Testis (tissue), 2 donors: ENCODE measurements at regions not wholly inside any gene's neighbourhood (a gene's known extent, or its start where the extent isn't known, plus 50 kb on each side); places are given as distances from the start of the nearest gene placed in this dataset.

ENCODE experiments used
- DNase-seq: peaks from one replicate; pipeline ENCODE4 v3.0.0-alpha.2; 2019
- H3K27ac ChIP-seq, 2 donors: fragments of 200-600 bp; sonication (generic); one replicate each; pipeline ENCODE4 v1.5.1; 2019
- H3K27me3 ChIP-seq: fragments of 200-600 bp; sonication (generic); one replicate; pipeline ENCODE4 v1.5.1; 2019
- H3K36me3 ChIP-seq: fragments of 200-600 bp; sonication (generic); one replicate; pipeline ENCODE4 v1.5.1; 2017; ENCODE audit warnings: low read depth; ENCODE audit errors: missing control alignments
- H3K4me1 ChIP-seq: fragments of 200-600 bp; sonication (generic); one replicate; pipeline ENCODE4 v1.5.1; 2019
- H3K4me3 ChIP-seq, 2 donors: fragments of 200-600 bp; sonication (generic); one replicate each; pipeline ENCODE4 v1.5.1; 2017 to 2019
- H3K9me3 ChIP-seq: fragments of 200-600 bp; sonication (generic); one replicate; pipeline ENCODE4 v1.5.1; 2017
- CTCF ChIP-seq, 3 experiments: fragments of 450-650 bp in 2 of 3; fragments of 200-600 bp in 1 of 3; sonication (generic) in 1 of 3; IDR thresholded peaks; one replicate each; pipeline ENCODE4 v1.5.1; 2016 to 2019; ENCODE audit warnings: antibody characterized with exemption in 3 of 3, mild to moderate bottlenecking in 2 of 3, moderate library complexity in 1 of 3
- POLR2A ChIP-seq: fragments of 450-650 bp; IDR thresholded peaks from one replicate; pipeline ENCODE4 v1.6.1; 2017; ENCODE audit warnings: antibody characterized with exemption, mild to moderate bottlenecking, moderate library complexity
- WGBS, 2 donors: methylation state at CpG; one replicate each; pipeline ENCODE4 v1.1.5; 2018; 5-methylcytosine and 5-hydroxymethylcytosine counted together
- intact Hi-C: fragments of 100-400 bp; cut with DNase I; formaldehyde crosslinking; loops from one replicate; pipeline ENCODE4 v1.15.1; 2023; ENCODE audit warnings: low total_unique reads

DNA sequence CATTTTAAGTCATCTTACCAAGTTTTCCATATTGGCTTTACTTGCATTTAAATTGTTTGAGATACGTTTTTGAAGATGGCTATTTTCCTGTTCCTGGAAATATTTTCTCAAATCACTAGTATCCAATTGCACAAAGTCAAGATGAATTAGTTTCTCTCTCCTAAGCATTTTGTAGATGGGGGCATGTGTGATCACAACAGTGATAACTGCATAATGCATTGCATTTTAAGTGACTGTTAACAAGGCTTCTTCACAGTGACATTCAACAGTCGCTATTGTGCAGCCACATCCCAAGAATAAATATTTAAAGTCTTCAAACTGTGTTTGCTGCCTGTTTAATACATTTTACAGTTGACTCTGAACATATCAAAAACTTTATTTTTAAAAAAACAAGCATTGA lies 694.2 kb upstream of the CDH7 start:
- intact Hi-C loops: no loop called here
- WGBS, 2 donors: 90 to 92% methylated on average over 2 of the region's 2 CpGs
- TF ChIP-seq CTCF (IDR thresholded peaks at IDR 0.05) (no peak), POLR2A (no peak)

GRCh38 chr18:65049586-65049985 lies 701.2 kb upstream of the CDH7 start:
- DNase-seq: no peak
- H3K36me3 ChIP-seq: no peaks in the 10 kb centered on the region
- no peaks in the 10 kb centered on the region for H3K4me1 ChIP-seq
- H3K9me3 ChIP-seq: no peaks in the 10 kb centered on the region
- intact Hi-C loops: no loop called here
- H3K27me3 ChIP-seq: no peaks in the 10 kb centered on the region
- H3K27ac ChIP-seq: no peak overlapping the region
- H3K4me3 ChIP-seq: no peak overlapping the region
- TF ChIP-seq POLR2A: no peak
- no peak for TF ChIP-seq CTCF (IDR thresholded peaks at IDR 0.05)
- 88 to 89% methylated on average over 3 of the region's 3 CpGs for WGBS, 2 donors

More for the DNA sequence above, 694.2 kb upstream of the CDH7 start:
- Histone ChIP-seq H3K27me3 (no peaks in the 10 kb centered on the region), H3K36me3 (no peaks in the 10 kb centered on the region), H3K27ac (no peak overlapping the region), H3K4me1 (no peaks in the 10 kb centered on the region), H3K4me3 (no peak overlapping the region), H3K9me3 (no peaks in the 10 kb centered on the region)
- no peak for DNase-seq

DNA sequence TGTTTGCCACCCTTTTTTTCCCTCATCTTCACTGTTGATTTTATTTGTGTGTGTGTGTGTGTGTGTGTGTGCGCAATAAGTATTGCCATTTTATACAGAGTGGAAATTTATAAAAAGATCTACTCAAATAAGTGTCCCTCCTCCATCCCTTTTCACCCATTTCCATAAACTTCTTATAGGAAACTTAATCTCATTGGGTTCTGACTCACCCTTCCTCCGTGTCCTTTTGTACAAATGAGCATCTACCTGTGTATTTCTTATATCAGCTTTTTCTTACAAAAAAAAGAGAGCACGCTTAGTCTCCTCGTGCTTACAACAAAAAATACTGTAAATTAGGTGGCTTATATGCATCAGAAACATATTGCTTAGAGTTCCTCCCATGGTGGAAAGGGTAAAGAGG lies 711.2 kb upstream of the CDH7 start:
- Histone ChIP-seq H3K4me1 (no peaks in the 10 kb centered on the region), H3K27ac (no peak overlapping the region), H3K36me3 (no peaks in the 10 kb centered on the region), H3K4me3 (no peak overlapping the region), H3K27me3 (no peaks in the 10 kb centered on the region), H3K9me3 (no peaks in the 10 kb centered on the region)
- TF ChIP-seq POLR2A (no peak), CTCF (IDR thresholded peaks at IDR 0.05) (no peak)
- no peak for DNase-seq
- WGBS, 2 donors: 95% methylated on average over 4 of the region's 4 CpGs
- intact Hi-C loops: no loop called here

- H3K9me3 ChIP-seq: no peaks in the 10 kb centered on the region
- WGBS, 2 donors: 50 to 55% methylated on average over 3 of the region's 3 CpGs
- DNase-seq: no peak
- H3K4me3 ChIP-seq: no peak overlapping the region
- intact Hi-C loops: no loop called here
- H3K36me3 ChIP-seq: no peaks in the 10 kb centered on the region
- H3K27ac ChIP-seq: no peak overlapping the region
- TF ChIP-seq POLR2A: no peak
- TF ChIP-seq CTCF (IDR thresholded peaks at IDR 0.05): no peak
- no peaks in the 10 kb centered on the region for H3K4me1 ChIP-seq
- no peaks in the 10 kb centered on the region for H3K27me3 ChIP-seq
Observed at GRCh38 chr18:65035701-65036100, 715.1 kb upstream of the CDH7 start.

- TF ChIP-seq POLR2A (no peak), CTCF (IDR thresholded peaks at IDR 0.05) (no peak)
- intact Hi-C loops: no loop called here
- no peaks in the 10 kb centered on the region for H3K9me3 ChIP-seq
- no peaks in the 10 kb centered on the region for H3K36me3 ChIP-seq
- no peaks in the 10 kb centered on the region for H3K27me3 ChIP-seq
- 54 to 77% methylated on average over 2 of the region's 2 CpGs for WGBS, 2 donors
- no peaks in the 10 kb centered on the region for H3K4me1 ChIP-seq
- no peak overlapping the region for H3K27ac ChIP-seq
- DNase-seq: no peak
- no peak overlapping the region for H3K4me3 ChIP-seq
Observed at GRCh38 chr18:65025756-65026155, 725.1 kb upstream of the CDH7 start.
